AG04449 (cell line): ENCODE measurements at regions not wholly inside any gene's neighbourhood (a gene's known extent, or its start where the extent isn't known, plus 50 kb on each side); places are given as distances from the start of the nearest gene placed in this dataset.

Experiments used
- CTCF ChIA-PET: fragments of 350-600 bp; formaldehyde crosslinking; extraction: SDS; loops from one replicate; lab custom pipeline; 2021; ENCODE audit warnings: antibody characterized with exemption; lab: Yijun Ruan, JAX
- POLR2A ChIA-PET: fragments of 400-600, 350-600 bp; formaldehyde crosslinking; extraction: SDS; loops from one replicate; lab custom pipeline; 2020; ENCODE audit warnings: antibody characterized with exemption, inconsistent platforms; lab: Yijun Ruan, JAX
- DNase-seq: peaks from one replicate; pipeline ENCODE4 v3.0.0-alpha.2; 2010; ENCODE audit warnings: low read depth, low spot score
- H3K4me3 ChIP-seq: 2 replicates; pipeline ENCODE4 v1.5.1; 2011; ENCODE audit warnings: low read depth, mild to moderate bottlenecking, control low read depth, low read length
- CTCF ChIP-seq: IDR thresholded peaks from one replicate; pipeline ENCODE4 v1.5.1; 2011; ENCODE audit warnings: mild to moderate bottlenecking, moderate library complexity, low read length, control low read depth, inconsistent platforms; ENCODE audit not compliant: insufficient read depth; ENCODE audit errors: missing control alignments

- ChIA-PET POLR2A (no interaction called here), CTCF (no interaction called here)
- no peak for TF ChIP-seq CTCF
- no peak overlapping the region for H3K4me3 ChIP-seq
- no peak for DNase-seq
Measured at GRCh38 chr1:242703467-242703866, 179.0 kb upstream of the PLD5 start.

- H3K4me3 ChIP-seq = no peak overlapping the region
- no peak for TF ChIP-seq CTCF
- ChIA-PET CTCF (no interaction called here), POLR2A (no interaction called here)
- DNase-seq = no peak
Measured at GRCh38 chr1:242692988-242693387, 168.5 kb upstream of the PLD5 start.

- no peak for DNase-seq
- POLR2A ChIA-PET = no interaction called here
- CTCF ChIA-PET = no interaction called here
- no peak overlapping the region for H3K4me3 ChIP-seq
- TF ChIP-seq CTCF = no peak
Measured at GRCh38 chr1:242691610-242691945, 167.1 kb upstream of the PLD5 start.

GRCh38 chr1:242690849-242691609 is 166.5 kb upstream of the PLD5 start:
- DNase-seq = no peak
- no peak for TF ChIP-seq CTCF
- H3K4me3 ChIP-seq = no peak overlapping the region
- ChIA-PET POLR2A (no interaction called here), CTCF (no interaction called here)

- DNase-seq = no peak
- no peak overlapping the region for H3K4me3 ChIP-seq
- ChIA-PET CTCF (no interaction called here), POLR2A (no interaction called here)
- no peak for TF ChIP-seq CTCF
Measured at GRCh38 chr1:242689378-242689777, 164.9 kb upstream of the PLD5 start.

GRCh38 chr1:242674951-242675645 is 150.6 kb upstream of the PLD5 start:
- no peak overlapping the region for H3K4me3 ChIP-seq
- ChIA-PET POLR2A (no interaction called here), CTCF (no interaction called here)
- no peak for DNase-seq
- TF ChIP-seq CTCF = no peak
